Activated CD8-positive, alpha-beta memory T cell treated with anti-CD3 and anti-CD28 coated beads for 24 hours (primary cell): ENCODE measurements at regions not wholly inside any gene's neighbourhood (a gene's known extent, or its start where the extent isn't known, plus 50 kb on each side); places are given as distances from the start of the nearest gene placed in this dataset.

ENCODE experiments used
- DNase-seq: peaks from one replicate; pipeline ENCODE4 v3.0.0-alpha.2; 2020

DNA sequence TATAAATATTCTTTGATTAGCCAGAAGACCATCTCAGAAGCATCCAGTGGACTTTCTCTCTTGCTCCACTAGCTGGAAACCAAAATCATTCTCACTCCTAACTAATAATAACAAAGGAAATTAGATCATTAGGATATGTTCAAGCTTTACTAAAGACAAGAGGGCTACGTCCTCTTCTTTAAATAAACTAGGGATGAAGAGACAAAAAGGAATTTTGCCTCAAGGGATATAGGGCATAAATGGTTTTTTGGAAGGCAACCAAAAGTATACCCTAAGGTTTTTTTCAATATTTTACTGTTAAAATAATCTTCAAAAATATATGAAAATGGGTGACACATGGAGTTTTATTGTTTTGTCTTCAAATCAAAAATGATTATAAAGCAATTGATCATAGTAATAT is 745.8 kb downstream of the MRPL39 start:
- no peak for DNase-seq

DNA sequence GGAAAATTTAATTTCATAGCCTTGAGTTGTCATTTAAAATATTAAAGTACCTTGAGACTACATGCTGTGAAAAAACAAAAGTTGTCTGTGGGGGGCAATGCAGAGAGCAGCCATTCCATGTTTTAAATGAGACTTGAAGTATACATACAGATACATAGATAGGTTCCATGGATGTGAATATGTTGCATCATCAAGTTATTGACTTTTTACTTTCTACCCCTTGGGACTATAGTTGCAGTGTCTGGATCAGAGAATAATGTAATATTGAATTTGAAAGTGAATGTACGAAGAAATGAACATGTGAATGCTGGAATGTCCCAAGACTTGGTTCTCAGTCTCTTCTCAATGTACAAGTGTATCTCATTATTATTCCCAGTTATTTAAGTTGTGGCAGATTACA is 751.0 kb downstream of the MRPL39 start:
- no peak for DNase-seq

DNA sequence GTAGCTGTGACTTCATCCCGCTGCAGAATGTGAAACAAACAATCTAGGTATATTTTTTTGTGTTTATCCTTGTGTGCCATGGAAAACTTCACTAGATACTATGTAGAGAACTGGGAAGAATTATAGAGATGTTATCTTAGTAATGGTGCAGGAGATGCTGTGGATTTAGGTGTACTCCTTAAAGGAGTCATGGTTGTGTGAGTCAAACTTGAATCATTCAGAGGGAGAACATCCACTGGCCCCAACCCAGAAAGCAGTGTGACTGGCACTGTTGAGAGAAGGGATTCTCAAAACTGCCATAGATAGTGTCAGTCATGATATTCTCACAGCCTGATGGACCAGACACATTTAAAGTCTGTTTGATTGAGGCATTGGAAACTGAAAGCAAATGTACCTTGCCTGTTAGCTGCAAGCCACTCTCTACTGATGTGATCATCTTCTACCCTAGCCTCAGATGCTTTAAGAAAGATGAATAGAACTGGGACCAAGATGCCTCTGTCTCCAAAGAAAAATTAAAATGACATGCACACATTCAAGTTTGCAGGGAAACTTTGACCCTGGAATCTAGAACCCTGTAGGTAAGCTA is 754.6 kb downstream of the MRPL39 start:
- DNase-seq: no peak

DNA sequence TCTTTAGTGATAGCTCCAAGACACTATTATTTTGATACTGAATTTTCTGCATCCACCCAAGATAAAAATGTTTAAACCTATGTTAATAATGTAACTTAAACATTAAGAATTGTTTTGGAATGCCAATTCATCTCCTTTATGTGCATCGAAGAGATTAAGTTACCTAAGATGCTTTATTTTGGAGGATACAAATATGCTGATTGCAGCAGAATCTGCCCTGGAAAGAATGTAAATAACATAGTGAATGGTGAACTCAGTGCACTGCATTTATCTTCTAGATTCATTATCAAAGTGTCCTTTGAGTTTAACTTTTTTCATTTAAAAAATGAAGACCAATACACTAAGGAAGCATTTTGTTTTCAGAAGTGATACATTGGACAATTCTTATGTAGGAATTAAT is 757.2 kb downstream of the MRPL39 start:
- DNase-seq: no peak

DNA sequence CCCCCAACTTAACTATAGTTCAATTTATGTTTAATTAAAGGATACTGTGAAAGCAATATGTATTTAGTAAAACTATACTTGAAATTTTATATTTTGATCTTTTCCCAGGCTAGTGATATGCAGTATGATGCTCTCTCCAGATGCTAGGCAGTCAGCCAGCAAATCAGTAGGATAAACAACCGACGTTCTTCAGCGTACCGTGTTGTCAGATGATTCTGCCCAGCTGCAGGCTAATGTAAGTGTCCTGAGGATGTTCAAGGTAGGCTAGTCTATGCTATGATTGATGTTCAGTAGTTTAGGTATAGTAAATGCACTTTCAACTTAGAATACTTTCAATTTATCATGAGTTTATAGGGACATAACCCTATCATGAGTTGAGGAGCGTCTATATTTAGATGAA is 762.6 kb downstream of the MRPL39 start:
- DNase-seq: no peak

DNA sequence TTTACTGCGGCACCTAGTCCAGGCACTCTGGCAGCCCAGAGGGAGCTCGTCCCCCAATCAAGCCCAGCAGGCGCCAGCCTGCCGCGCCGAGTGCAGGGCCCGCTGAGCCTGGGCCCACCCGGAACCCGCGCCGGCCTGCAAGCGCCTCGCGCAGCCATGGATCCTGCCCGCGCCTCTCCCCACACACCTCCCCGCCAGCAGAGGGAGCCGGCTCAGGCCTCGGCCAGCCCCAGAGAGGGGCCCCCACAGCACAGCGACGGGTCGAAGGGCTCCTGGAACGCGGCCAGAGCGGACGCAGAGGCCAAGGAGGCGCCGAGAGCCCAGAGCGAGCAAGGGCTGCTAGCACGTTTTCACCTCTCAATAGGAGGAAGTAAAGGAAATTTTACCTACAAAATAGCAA is 767.0 kb downstream of the MRPL39 start:
- DNase-seq: no peak

DNA sequence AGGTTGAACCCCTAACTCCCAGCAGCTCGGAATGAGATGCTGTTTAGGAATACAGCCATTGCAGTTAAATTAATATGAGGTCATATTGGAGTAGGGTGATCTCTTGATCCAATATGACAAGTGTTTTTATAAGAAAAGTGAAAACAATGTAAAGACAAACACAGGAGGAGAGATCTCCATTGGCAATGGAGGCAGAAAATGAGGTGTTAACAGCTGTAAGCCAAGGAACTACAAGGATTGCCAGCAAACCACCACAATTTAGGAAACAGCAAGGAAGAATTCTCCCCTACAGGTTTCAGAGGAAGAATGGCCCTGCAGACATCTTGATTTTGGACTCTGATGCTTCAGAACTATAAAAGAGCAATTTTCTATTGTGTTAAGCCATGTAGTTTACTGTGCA is 774.3 kb downstream of the MRPL39 start:
- no peak for DNase-seq

DNA sequence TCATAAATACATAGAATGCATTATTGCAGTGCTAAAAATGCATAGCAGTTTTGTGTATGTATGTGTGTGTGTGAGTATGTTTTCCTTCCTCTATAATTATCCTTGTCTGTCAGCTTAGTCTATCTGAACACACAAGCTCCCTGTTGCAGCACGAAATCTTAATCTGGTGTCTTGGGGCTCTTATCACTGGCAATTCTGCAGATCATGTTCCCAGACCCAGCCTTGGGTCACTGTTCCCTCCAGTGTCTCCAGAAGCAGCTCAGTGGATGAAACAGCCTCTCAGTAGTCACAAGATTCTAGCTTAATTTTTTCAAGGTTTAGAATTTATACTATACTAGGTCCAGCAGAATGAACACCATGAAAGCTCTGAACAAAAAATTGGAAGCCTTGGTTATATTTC is 777.9 kb downstream of the MRPL39 start:
- DNase-seq: no peak

DNA sequence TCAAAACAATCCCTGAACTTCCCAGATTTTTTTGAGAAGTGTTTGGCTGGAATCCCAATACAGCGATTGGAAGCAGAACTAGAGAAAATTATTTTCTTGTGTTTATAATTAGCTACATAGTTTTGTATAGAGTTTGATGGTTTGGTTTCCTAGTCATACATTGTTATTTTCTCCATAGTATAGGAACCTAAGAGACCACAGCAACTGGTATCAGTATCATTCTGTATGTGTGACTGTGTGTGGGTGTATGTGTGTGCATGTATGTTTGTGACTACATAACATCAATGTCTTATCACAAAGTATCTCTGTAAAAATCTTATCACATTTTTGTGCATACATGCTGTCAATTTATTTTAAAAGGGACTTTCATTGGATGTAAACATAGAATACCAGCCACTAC is 780.5 kb downstream of the MRPL39 start:
- no peak for DNase-seq

DNA sequence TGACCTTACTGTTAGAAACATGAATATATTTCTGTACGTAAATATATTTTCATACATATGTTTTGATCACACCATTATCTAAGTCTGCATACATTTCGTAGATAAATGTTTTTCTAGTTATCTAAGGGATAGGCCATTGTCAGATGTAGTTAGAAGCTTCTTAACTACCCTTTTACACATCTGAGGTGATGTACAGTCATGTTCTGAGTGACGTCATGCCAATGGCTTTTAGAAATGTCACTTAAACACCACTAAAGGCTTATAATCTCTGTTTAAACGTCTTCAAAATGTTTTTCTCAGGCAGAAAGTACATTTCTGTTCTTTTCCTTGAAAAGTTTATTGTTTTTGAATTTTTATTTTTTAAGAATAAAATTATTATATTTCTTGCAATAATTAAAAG is 781.9 kb downstream of the MRPL39 start:
- DNase-seq: no peak

DNA sequence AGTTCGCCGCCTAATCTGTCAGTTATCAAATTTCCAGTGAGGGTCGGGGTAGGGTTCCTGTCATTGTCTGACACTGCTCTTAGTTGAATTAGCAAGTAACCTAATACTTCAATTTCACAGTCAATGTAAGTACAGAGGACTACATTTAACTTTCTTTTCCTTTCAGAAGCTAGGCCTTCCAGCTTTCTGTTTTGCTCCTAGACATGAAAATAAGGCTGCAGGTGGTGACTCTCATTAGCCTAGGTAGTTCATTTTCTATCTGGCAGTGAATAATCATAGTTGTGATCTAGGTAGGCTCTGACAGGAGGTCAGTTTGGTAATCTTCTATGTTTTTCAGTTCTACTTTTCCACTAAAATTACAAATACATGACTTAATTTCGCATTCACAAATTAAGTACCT is 783.1 kb downstream of the MRPL39 start:
- no peak for DNase-seq

DNA sequence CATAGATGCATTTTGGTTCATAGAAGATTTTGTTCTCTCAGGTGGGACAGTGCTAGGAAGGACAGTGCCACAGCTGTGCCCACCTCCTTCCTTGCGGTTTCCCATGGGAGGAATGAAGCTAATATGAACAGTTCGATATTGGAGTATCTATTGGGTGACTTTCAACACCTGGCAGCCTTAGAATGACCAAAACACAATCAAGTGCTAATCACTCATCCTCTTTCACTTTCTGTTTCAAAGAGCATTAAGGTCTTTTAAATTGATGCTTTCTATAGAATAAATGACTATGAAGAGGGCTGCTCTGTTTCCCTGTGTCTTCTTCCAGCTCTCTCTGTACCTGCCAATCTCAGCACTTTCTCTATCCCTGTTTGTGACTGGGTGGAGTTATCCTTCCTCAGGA is 784.0 kb downstream of the MRPL39 start:
- no peak for DNase-seq

DNA sequence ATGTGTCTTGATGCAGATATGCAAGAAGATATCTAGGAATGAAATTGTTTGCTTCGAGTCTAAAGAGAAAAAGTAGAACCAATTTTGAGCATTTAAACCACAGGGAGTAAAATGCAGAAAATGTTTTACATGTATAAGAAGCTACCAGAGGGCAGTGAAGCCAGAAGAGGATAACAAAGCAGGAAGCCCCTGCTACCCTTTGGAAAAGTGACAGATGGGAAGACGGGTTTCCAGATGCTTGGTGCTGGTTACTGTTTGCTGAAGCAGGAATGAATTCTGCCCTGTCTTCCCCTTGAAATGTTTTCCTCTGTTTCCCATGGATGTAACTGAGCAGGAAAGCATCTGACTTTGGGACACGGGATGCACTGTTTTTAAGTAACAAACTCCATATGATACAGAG is 822.2 kb downstream of the MRPL39 start:
- DNase-seq: no peak

DNA sequence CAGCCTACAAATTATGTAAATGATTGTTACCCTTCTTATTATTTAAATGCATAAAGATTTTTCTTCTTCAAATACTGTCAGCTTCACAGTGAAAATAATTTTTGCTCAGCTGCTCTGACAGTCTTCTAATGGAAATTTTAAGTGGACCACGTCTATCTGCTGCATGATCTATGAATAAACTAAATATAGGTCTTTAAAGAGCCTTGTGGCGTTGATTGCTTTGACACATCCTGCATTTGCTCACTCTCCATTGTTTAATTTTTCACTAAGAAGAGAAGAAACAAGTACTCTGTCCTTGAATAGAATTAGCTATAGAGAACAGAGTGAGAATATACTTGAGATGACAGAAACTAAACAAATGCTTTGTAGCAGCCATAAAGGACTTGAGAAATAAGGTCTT is 826.1 kb downstream of the MRPL39 start:
- DNase-seq: no peak

DNA sequence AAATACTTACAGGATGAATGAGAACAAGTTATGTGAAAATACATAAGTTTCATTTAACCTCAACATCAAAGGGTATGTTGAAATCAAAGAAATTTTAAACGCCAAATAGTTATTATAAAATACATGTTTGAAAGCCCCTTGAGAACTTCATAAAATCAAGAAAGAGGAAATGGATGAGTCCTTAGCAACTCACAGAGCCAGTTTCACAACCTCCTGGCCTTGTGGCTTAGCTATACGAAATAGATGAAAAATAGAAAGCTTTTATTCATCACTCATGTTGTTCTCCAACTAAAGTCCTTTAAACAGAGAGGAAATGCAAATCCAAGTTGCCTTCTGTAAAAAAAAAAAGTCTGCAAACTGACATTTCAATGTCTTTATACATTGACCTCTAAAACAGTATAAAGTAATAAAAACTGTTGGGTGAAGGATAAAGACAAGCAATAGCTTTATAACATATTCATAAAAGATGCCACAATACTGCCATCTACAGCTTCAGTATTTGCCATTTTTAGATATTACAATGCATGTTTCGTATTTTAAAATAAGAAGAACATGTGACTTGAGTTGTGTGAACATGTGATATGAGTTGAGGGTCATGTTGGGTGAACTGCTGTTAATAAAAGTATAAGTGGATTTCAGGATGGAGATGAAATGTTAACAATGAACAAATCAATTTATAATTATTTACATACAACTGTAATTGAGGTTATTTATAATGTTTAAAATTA is 847.8 kb downstream of the MRPL39 start:
- DNase-seq: no peak

DNA sequence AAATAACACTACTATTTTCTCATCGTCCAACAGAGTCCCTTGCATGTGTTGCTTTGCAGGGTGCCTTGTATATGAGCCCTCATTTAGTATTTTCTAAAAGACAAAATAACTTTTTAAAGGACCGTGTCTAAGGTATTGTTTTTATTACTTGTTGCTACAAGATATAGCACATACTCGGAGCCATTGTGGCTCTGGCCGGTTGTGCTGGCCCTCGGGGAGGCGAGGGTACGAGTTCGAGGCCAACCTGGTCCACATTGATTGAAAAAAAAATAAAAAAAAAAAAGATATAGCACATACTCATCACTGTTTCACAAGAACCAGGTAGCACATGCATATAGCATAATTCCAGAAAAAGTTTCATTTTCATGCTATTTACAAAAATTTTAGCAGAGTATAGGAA is 869.2 kb downstream of the MRPL39 start:
- DNase-seq: no peak

DNA sequence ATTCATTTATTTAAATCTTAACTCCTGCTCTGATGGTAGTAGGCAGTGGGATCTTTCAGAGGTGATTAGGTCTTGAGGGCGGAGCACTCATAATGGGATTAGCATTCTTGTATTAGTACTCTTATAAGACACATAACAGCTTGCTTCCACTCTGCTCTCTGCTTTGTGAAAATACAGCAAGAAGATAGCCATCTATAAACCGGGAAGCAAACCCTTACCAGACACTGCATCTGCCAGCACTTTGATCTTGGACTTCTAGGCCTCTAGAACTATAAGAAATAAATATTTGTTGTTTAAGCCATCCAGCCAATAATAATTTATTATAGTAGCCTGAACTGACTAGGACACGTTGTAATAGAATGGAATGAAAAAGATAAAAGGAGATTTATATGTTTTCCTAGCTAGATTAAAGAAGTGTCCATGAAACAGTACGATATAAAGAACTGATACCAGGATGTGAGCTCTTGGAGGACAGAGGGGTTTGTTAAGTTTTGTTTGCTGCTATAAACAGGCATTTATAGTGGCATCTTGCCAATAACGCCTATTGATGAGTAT is 869.9 kb downstream of the MRPL39 start:
- no peak for DNase-seq

DNA sequence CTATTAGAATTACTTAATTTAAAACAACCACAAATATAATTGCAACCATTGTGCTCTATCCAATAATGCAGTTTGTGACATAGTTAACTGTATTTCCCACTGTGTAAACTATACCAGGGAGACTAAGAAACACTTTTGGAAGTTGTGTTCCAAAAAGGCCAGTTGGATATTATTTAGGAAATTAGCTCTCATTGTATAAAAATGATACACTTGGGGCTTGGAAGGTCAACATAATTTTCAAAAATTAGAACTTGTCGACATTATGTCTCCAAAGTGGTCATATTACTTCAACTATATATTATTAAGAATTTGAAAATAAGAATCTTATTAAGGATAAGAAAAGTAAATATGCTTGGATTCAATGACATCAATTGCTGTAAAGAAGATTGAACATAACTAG is 876.6 kb downstream of the MRPL39 start:
- no peak for DNase-seq

DNA sequence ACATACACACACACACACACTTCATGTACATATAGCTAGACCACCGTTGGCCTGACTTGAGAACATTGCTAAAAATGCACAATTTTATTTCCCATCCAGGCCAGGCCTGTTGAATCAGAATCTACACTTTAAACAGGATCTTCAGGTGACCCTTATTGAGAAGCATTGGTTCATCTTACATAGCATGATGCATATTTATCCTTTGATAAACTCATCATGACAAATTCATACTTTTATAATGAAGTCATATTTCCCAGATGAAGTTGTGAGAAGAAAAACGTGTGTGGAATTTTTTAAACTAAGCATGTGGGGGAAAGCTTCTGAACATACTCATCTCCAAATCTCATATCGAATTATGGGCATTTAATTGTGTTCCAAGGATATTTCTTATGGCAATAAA is 877.7 kb downstream of the MRPL39 start:
- DNase-seq: no peak

DNA sequence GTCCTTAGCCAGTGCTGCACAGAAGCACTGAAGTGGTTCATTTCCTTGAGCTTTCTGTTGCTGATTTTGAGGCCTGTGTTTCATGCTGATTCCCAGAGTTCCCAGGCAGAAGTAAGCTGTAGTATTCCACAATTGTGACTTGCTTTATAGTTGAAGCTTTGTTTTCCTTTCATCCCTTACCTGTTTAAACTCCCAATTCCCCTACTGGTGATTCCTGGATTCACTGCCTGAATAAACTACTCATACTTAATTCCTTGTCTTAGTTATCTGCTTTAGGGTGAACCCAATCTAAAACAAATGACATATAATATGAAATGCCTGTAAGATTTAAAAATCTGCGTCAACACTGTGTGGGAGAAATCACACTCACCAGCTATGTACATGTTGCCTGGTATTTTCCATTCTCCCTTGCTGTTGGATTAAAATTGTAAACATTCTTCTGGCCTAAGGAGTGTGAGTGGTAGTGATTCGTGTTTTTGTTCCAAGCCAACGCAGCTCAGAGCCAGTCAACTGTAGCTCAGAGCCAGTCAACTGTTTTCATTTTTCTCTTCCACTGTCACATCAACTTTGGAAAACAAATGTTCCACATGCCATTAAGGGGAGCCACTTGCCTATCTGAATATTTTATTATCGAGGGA is 879.4 kb downstream of the MRPL39 start:
- no peak for DNase-seq

DNA sequence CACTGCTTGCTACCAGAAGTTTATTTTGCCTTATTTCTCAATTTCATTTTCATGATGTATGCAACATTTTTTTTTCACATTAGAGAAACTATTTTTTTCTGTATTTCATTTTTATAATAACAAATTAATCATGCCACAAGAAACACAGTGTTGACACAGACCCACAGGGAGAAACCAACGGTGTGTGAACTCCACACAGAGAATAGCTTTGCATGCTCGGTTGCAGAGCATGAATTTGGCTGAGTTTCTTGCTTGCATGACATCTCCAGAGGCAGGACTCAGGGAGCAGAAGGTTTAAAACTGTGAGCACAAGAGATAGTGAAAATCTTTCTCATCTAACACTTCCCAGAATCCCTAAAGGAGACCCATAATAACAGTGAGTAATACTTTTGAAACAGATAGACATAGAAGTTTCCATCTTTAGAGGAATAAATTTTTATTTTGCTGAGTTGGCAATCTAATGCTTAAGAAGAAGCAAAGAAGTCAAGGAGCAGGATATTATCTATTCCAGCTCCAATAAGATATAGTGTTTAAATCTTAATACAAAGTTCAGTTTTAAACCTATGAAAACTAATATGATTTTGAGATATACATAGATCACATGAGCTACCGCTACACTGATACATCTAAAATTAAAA is 890.9 kb downstream of the MRPL39 start:
- DNase-seq: no peak

DNA sequence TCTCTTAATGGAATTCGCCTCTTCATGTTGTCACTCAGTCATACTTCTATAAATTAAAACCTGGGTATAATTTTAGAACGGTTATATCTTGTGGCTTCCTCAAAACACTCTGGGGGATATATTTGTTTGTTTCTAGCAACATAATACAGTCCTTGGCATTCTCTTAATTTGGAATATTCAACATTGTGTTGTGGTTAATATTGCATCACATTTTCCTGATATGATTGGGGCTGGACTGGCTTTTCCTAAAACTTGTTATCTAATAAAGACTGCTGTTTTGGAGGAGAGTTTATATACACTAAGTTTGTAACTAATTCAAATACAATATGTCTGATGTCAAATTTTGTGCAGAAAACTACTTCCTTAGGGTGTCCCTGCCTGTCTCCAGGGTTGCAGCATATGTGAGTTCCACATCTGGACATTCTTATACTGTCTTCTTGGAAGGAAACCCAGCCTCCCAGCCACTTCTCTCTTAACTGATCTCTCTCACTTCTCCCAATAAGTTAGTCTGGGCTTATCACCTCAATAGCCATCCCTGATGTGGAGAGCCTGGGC is 892.6 kb downstream of the MRPL39 start:
- DNase-seq: no peak

DNA sequence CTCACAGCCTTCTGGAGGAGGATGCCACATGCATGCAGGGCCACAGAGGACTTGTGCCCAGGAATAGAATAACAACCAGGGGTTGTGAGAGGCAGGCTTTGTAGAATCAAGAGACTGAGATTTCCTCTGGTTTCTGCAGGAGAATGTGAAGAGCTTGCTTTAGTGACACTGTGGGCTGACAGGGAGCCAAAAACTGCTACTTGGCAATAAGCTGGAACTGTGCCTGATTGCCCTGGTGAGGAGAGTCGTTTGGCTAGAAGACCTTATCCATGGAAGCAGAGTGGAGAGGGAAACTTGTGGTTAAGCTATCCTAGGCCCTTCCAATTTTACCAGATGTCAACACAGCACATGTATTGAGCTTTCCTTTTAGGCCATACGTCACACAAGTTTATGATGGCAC is 902.1 kb downstream of the MRPL39 start:
- DNase-seq: no peak

DNA sequence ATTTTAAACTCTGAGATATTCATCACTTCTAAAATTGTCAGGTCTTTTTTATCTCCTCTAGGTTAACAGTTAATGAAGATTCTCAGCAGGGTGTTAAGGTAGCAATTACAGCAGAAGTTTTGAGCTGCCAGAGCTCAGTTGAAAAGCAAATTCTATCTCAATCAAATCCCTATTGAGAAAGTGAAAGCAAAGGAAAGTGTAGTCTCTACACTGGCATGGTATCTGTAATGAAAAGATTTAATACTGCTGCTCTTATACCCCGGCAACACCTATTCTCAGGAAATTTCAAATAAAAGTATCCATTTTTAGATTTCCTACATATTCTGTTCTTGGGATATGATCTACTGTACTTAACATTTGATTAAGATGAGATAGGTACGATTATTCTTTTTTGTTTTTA is 913.5 kb downstream of the MRPL39 start:
- no peak for DNase-seq
